ENCODE measurements at regions not wholly inside any gene's neighbourhood (a gene's known extent, or its start where the extent isn't known, plus 50 kb on each side); places are given as distances from the start of the nearest gene placed in this dataset.

DNA sequence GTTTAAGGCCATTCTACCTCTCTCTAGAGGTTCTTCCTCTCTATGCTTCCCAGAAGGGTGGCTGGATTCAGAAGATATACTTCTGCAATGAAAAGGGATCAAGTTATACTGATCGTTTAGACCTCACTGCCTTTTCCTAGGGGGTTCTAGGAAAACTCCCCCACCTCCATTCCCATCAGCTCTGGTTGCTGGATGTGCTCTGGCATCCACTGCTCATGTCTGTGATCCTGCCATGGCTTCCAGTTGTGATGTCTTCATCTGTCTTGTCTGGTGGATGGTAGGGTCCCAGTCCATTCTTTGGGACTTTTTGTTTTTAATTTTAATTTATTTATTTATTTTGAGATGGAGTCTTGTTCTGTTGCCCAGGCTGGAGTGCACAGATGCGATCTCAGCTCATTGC is 118.4 kb downstream of the BTBD3 start:
- Mint-ChIP-seq H3K4me1 (ENCODE audit: low read depth, unreplicated experiment) (no peaks in the 10 kb centered on the region), H3K27me3 (ENCODE audit: low read depth, unreplicated experiment) (no peaks in the 10 kb centered on the region), H3K36me3 (ENCODE audit: low read depth, unreplicated experiment) (no peaks in the 10 kb centered on the region), H3K27ac (ENCODE audit: unreplicated experiment) (no peak overlapping the region), H3K9me3 (ENCODE audit: unreplicated experiment) (no peaks in the 10 kb centered on the region), H3K4me3 (ENCODE audit: unreplicated experiment) (no peak overlapping the region)
- Histone ChIP-seq H3K27me3 (ENCODE audit: insufficient read depth, low read length) (no peaks in the 10 kb centered on the region), H3K4me2 (ENCODE audit: low read length) (no peak overlapping the region), H3K4me1 (ENCODE audit: insufficient read depth, low read length) (no peaks in the 10 kb centered on the region), H3K36me3 (ENCODE audit: insufficient read depth, low read length) (no peaks in the 10 kb centered on the region), H3K9ac (ENCODE audit: low read length) (no peak overlapping the region), H3K27ac (ENCODE audit: low read depth, low read length) (no peak overlapping the region), H3K79me2 (ENCODE audit: insufficient read depth, low read length) (no peaks in the 10 kb centered on the region), H4K20me1 (ENCODE audit: insufficient read depth, low read length) (no peaks in the 10 kb centered on the region), H2AFZ (ENCODE audit: low read depth, low read length) (no peak overlapping the region), H3K4me3 (ENCODE audit: insufficient read depth, low read depth, low read length) (no peak overlapping the region), H3K9me3 (ENCODE audit: insufficient read depth, low read depth, low read length) (no peaks in the 10 kb centered on the region)
- FAIRE-seq, result no peak
- DNase-seq (ENCODE audit: low read depth), result no peak
- no peak for TF ChIP-seq EZH2 (IDR thresholded peaks at IDR 0.05; ENCODE audit: insufficient read depth, low read length)
- TF ChIP-seq, protein P1, sequence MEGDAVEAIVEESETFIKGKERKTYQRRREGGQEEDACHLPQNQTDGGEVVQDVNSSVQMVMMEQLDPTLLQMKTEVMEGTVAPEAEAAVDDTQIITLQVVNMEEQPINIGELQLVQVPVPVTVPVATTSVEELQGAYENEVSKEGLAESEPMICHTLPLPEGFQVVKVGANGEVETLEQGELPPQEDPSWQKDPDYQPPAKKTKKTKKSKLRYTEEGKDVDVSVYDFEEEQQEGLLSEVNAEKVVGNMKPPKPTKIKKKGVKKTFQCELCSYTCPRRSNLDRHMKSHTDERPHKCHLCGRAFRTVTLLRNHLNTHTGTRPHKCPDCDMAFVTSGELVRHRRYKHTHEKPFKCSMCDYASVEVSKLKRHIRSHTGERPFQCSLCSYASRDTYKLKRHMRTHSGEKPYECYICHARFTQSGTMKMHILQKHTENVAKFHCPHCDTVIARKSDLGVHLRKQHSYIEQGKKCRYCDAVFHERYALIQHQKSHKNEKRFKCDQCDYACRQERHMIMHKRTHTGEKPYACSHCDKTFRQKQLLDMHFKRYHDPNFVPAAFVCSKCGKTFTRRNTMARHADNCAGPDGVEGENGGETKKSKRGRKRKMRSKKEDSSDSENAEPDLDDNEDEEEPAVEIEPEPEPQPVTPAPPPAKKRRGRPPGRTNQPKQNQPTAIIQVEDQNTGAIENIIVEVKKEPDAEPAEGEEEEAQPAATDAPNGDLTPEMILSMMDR (IDR thresholded peaks at IDR 0.05; ENCODE audit: insufficient read depth, low read depth, low read length), result no peak

DNA sequence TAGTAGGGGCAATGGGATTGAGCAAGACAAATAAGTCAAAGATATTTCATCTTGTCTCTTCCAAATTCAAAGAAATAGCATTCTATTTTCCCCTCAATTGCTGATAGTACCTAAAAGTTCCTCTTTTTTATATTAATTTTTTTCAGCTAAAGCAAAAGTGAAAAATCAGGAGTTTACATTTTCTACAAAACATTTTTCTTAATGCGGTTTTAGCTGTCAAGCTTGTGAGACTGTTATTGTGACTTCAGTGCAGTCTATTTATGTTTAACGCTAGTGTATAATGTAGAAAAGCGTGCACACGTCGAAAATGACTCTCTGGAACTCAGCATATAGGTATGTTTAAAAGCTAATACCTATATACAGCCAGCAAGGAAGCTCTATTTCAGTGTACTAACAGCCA is 119.8 kb downstream of the BTBD3 start:
- H2AFZ ChIP-seq (ENCODE audit: low read depth, low read length), result no peak overlapping the region
- TF ChIP-seq, protein P1 (IDR thresholded peaks at IDR 0.05; ENCODE audit: insufficient read depth, low read depth, low read length), result no peak
- no peak for TF ChIP-seq EZH2 (IDR thresholded peaks at IDR 0.05; ENCODE audit: insufficient read depth, low read length)
- no peak overlapping the region for H3K27ac Mint-ChIP-seq (ENCODE audit: unreplicated experiment)
- FAIRE-seq, result no peak
- no peak for DNase-seq (ENCODE audit: low read depth)
- H4K20me1 ChIP-seq (ENCODE audit: insufficient read depth, low read length), result no peaks in the 10 kb centered on the region
- H3K27ac ChIP-seq (ENCODE audit: low read depth, low read length), result no peak overlapping the region
- H3K27me3 Mint-ChIP-seq (ENCODE audit: low read depth, unreplicated experiment), result no peaks in the 10 kb centered on the region
- H3K27me3 ChIP-seq (ENCODE audit: insufficient read depth, low read length), result no peaks in the 10 kb centered on the region
- no peak overlapping the region for H3K9ac ChIP-seq (ENCODE audit: low read length)
- no peaks in the 10 kb centered on the region for H3K4me1 Mint-ChIP-seq (ENCODE audit: low read depth, unreplicated experiment)
- H3K36me3 Mint-ChIP-seq (ENCODE audit: low read depth, unreplicated experiment), result no peaks in the 10 kb centered on the region
- no peak overlapping the region for H3K4me3 ChIP-seq (ENCODE audit: insufficient read depth, low read depth, low read length)
- no peak overlapping the region for H3K4me3 Mint-ChIP-seq (ENCODE audit: unreplicated experiment)
- H3K4me2 ChIP-seq (ENCODE audit: low read length), result no peak overlapping the region
- no peaks in the 10 kb centered on the region for H3K79me2 ChIP-seq (ENCODE audit: insufficient read depth, low read length)
- H3K9me3 Mint-ChIP-seq (ENCODE audit: unreplicated experiment), result no peaks in the 10 kb centered on the region
- no peaks in the 10 kb centered on the region for H3K4me1 ChIP-seq (ENCODE audit: insufficient read depth, low read length)
- H3K36me3 ChIP-seq (ENCODE audit: insufficient read depth, low read length), result no peaks in the 10 kb centered on the region
- no peaks in the 10 kb centered on the region for H3K9me3 ChIP-seq (ENCODE audit: insufficient read depth, low read depth, low read length)

DNA sequence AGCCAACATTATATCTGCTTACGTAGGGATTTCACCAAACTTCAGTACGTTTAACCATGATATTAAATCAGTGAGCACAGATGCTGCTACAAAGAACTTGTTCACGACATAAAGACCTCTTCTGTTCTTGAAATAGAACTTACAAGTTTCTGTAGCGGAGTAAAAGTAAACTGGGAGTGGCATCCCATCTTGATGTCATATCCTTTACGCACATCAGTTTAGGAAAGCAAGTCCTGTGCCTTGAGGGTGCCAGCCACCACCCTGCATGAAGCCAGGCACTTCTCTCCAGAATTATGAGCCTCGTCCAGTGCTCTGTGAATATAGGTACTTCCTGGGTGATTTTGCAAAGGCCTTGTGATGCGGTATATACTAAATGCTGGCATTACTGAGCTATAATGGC is 122.6 kb downstream of the BTBD3 start:
- H2AFZ ChIP-seq (ENCODE audit: low read depth, low read length), result no peak overlapping the region
- no peak overlapping the region for H3K9ac ChIP-seq (ENCODE audit: low read length)
- no peak overlapping the region for H3K4me3 ChIP-seq (ENCODE audit: insufficient read depth, low read depth, low read length)
- Mint-ChIP-seq H3K4me3 (ENCODE audit: unreplicated experiment) (no peak overlapping the region), H3K27ac (ENCODE audit: unreplicated experiment) (no peak overlapping the region), H3K9me3 (ENCODE audit: unreplicated experiment) (no peaks in the 10 kb centered on the region), H3K36me3 (ENCODE audit: low read depth, unreplicated experiment) (no peaks in the 10 kb centered on the region), H3K27me3 (ENCODE audit: low read depth, unreplicated experiment) (no peaks in the 10 kb centered on the region), H3K4me1 (ENCODE audit: low read depth, unreplicated experiment) (no peaks in the 10 kb centered on the region)
- no peaks in the 10 kb centered on the region for H4K20me1 ChIP-seq (ENCODE audit: insufficient read depth, low read length)
- no peak for DNase-seq (ENCODE audit: low read depth)
- H3K27ac ChIP-seq (ENCODE audit: low read depth, low read length), result no peak overlapping the region
- no peaks in the 10 kb centered on the region for H3K27me3 ChIP-seq (ENCODE audit: insufficient read depth, low read length)
- H3K9me3 ChIP-seq (ENCODE audit: insufficient read depth, low read depth, low read length), result no peaks in the 10 kb centered on the region
- H3K4me1 ChIP-seq (ENCODE audit: insufficient read depth, low read length), result no peaks in the 10 kb centered on the region
- TF ChIP-seq, protein P1 (IDR thresholded peaks at IDR 0.05; ENCODE audit: insufficient read depth, low read depth, low read length), result no peak
- TF ChIP-seq EZH2 (IDR thresholded peaks at IDR 0.05; ENCODE audit: insufficient read depth, low read length), result no peak
- FAIRE-seq, result no peak
- H3K79me2 ChIP-seq (ENCODE audit: insufficient read depth, low read length), result no peaks in the 10 kb centered on the region
- H3K4me2 ChIP-seq (ENCODE audit: low read length), result no peak overlapping the region
- no peaks in the 10 kb centered on the region for H3K36me3 ChIP-seq (ENCODE audit: insufficient read depth, low read length)
